HEK293T (cell line): ENCODE measurements at regions not wholly inside any gene's neighbourhood (a gene's known extent, or its start where the extent isn't known, plus 50 kb on each side); places are given as distances from the start of the nearest gene placed in this dataset.

Experiments
- FOXA1 ChIP-seq: fragments of 450-650 bp; IDR thresholded peaks from 2 replicates; pipeline ENCODE4 v1.6.1; 2016; ENCODE audit warnings: mild to moderate bottlenecking
- SP1 ChIP-seq: fragments of 450-650 bp; IDR thresholded peaks from 2 replicates; pipeline ENCODE4 v1.6.1; 2017

DNA sequence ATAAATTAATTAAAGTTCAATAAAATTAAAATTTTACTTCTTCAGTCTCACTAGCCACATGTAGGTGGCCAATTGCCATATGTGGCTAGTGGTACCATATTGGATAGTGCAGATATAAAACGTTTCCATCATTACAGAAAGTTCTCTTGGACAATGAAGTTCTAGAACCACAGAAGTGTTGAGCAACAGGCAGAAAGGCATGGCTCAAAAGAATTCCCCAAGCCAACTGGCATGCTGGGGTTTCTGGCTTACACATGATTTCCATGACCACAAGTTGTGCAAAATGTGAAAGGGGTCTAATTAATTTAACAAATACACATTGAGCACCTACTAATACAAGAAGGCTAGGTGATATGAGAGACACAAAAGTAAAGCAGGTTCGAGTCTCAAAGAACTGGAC lies 72.2 kb upstream of the CDC42BPA start:
- TF ChIP-seq FOXA1 (no peak), SP1 (no peak)
